GM23338 (cell line): ENCODE measurements at regions not wholly inside any gene's neighbourhood (a gene's known extent, or its start where the extent isn't known, plus 50 kb on each side); places are given as distances from the start of the nearest gene placed in this dataset.
"Not testable (repeated sequence)": the region's sequence is repeated elsewhere in the genome, so short reads cannot be mapped to it uniquely, and the experiment has no call there.

Experiments used
- ATAC-seq: fragments of 200-7000 bp; cut with Tn5 transposase; 3 replicates; pipeline ENCODE4 v1.9.1; 2020
- DNase-seq: peaks from one replicate; pipeline ENCODE4 v3.0.0-alpha.2; 2015; ENCODE audit warnings: low spot score
- H2AFZ ChIP-seq: fragments of 200-600 bp; sonication (generic); 2 replicates; pipeline ENCODE4 v1.8.0; 2016; ENCODE audit warnings: antibody characterized with exemption, mild to moderate bottlenecking, moderate library complexity
- H3F3A ChIP-seq: fragments of 200-600 bp; sonication (generic); replicated peaks from 2 replicates; pipeline ENCODE4 v1.8.0; 2017; ENCODE audit warnings: antibody characterized with exemption, mixed run types, low read depth
- H3K27ac ChIP-seq: fragments of 200-600 bp; sonication (generic); 2 replicates; pipeline ENCODE4 v1.6.1; 2016; ENCODE audit warnings: low read depth
- H3K27me3 ChIP-seq: fragments of 200-600 bp; sonication (generic); 2 replicates; pipeline ENCODE4 v1.8.0; 2016; ENCODE audit warnings: mild to moderate bottlenecking, mixed run types, moderate library complexity; ENCODE audit not compliant: insufficient read depth
- H3K36me3 ChIP-seq: fragments of 200-600 bp; sonication (generic); 2 replicates; pipeline ENCODE4 v1.8.0; 2016; ENCODE audit warnings: mild to moderate bottlenecking; ENCODE audit not compliant: insufficient read depth
- H3K4me1 ChIP-seq: fragments of 200-600 bp; sonication (generic); 2 replicates; pipeline ENCODE4 v1.8.0; 2016; ENCODE audit warnings: mild to moderate bottlenecking, moderate library complexity; ENCODE audit not compliant: insufficient read depth
- H3K4me2 ChIP-seq: fragments of 200-600 bp; sonication (generic); 2 replicates; pipeline ENCODE4 v1.7.1; 2017; ENCODE audit warnings: mixed run types
- H3K4me3 ChIP-seq: fragments of 200-600 bp; sonication (generic); 2 replicates; pipeline ENCODE4 v1.6.1; 2016; ENCODE audit warnings: mixed run types
- H3K79me2 ChIP-seq: fragments of 200-600 bp; sonication (generic); replicated peaks from 2 replicates; pipeline ENCODE4 v1.8.0; 2017; ENCODE audit warnings: mild to moderate bottlenecking; ENCODE audit not compliant: insufficient read depth
- H3K9me2 ChIP-seq: fragments of 200-600 bp; sonication (generic); 2 replicates; pipeline ENCODE4 v1.8.0; 2017; ENCODE audit not compliant: insufficient read depth
- H4K20me1 ChIP-seq: fragments of 200-600 bp; sonication (generic); replicated peaks from 2 replicates; pipeline ENCODE4 v1.8.0; 2017; ENCODE audit warnings: mild to moderate bottlenecking; ENCODE audit not compliant: insufficient read depth
- H3K27ac Mint-ChIP-seq: 2 replicates; pipeline ENCODE4 v1.8.0; 2020; ENCODE audit warnings: inconsistent platforms, mild to moderate bottlenecking, moderate library complexity, mixed read lengths
- H3K27me3 Mint-ChIP-seq: 3 replicates; pipeline ENCODE4 v1.8.0; 2022; ENCODE audit warnings: low read depth, mild to moderate bottlenecking, moderate library complexity, mixed read lengths, inconsistent platforms; ENCODE audit not compliant: insufficient read depth, poor library complexity
- H3K36me3 Mint-ChIP-seq: 3 replicates; pipeline ENCODE4 v1.8.0; 2021; ENCODE audit warnings: low read depth, mild to moderate bottlenecking, inconsistent platforms, moderate library complexity, mixed read lengths
- H3K4me1 Mint-ChIP-seq: 3 replicates; pipeline ENCODE4 v1.8.0; 2020; ENCODE audit warnings: mild to moderate bottlenecking, inconsistent platforms, mixed read lengths
- H3K4me3 Mint-ChIP-seq: 3 replicates; pipeline ENCODE4 v1.8.0; 2021; ENCODE audit warnings: moderate library complexity, mild to moderate bottlenecking, inconsistent platforms, mixed read lengths
- H3K9me3 Mint-ChIP-seq: 3 replicates; pipeline ENCODE4 v1.8.0; 2020; ENCODE audit warnings: moderate library complexity, mild to moderate bottlenecking, inconsistent platforms, mixed read lengths
- POLR2AphosphoS5 ChIP-seq: IDR thresholded peaks from 2 replicates; pipeline ENCODE4 v1.6.1; 2016; ENCODE audit warnings: antibody characterized with exemption, low read depth
- REST ChIP-seq: IDR thresholded peaks from one replicate; pipeline ENCODE4 v1.6.1; 2018; ENCODE audit warnings: antibody characterized with exemption; ENCODE audit not compliant: unreplicated experiment
- ZNF331 ChIP-seq: fragments of 250-450 bp; sonication (Bioruptor Pico); IDR thresholded peaks from 2 replicates; pipeline ENCODE4 v1.5.0; 2020; ENCODE audit warnings: low read depth, mild to moderate bottlenecking, moderate library complexity
- TF ChIP-seq, protein P1 (sequence below): IDR thresholded peaks from 2 replicates; pipeline ENCODE4 v1.6.1; 2016; ENCODE audit warnings: antibody characterized with exemption
- TF ChIP-seq, protein P2 (sequence below): fragments of 250-450 bp; sonication (Bioruptor Pico); IDR thresholded peaks from 2 replicates; pipeline ENCODE4 v1.5.0; 2020; ENCODE audit warnings: mild to moderate bottlenecking, moderate library complexity

DNA sequence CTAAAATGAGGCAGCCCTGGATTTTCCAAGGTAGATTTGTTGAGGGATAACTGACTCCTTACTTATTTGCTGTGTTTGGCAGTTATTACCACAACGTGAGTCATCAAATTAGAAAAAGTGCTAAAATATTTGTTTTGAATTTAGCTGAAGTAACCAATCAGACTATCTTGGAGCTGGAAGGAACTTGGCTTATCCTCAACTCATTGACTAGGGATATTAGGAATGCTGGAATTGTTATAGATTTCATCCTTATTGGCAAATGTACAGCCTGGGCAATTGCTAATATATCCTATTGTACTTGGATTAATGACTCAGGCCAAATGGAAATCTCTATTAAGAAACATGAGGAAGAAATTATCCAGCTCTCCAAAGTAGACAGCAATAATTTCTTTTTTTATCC, 1189.0 kb upstream of the LRRN3 start:
- no peaks in the 10 kb centered on the region for H3K79me2 ChIP-seq
- no peak overlapping the region for H3K4me2 ChIP-seq
- TF ChIP-seq ZNF331: no peak
- peaks cover 10% of the 10 kb centered on the region for H3K9me3 Mint-ChIP-seq
- H3K4me1 ChIP-seq: no peaks in the 10 kb centered on the region
- H3K9me2 ChIP-seq: 0 out of 2 replicates have a peak, but pooled peaks cover 4% of the 10 kb centered on the region
- H3K4me3 Mint-ChIP-seq: no peak overlapping the region
- no peak for ATAC-seq
- H3F3A ChIP-seq: no peaks in the 10 kb centered on the region
- no peaks in the 10 kb centered on the region for H3K27me3 ChIP-seq
- no peak overlapping the region for H2AFZ ChIP-seq
- H3K36me3 ChIP-seq: no peaks in the 10 kb centered on the region
- H3K27ac ChIP-seq: no peak overlapping the region
- H4K20me1 ChIP-seq: no peaks in the 10 kb centered on the region
- H3K36me3 Mint-ChIP-seq: peaks cover 7% of the 10 kb centered on the region; the same call in 2 of the 3 replicates
- no peaks in the 10 kb centered on the region for H3K4me1 Mint-ChIP-seq
- no peak for DNase-seq
- no peaks in the 10 kb centered on the region for H3K27me3 Mint-ChIP-seq
- no peak overlapping the region for H3K4me3 ChIP-seq
- no peak overlapping the region for H3K27ac Mint-ChIP-seq

- H3K27ac Mint-ChIP-seq, H3F3A ChIP-seq, H3K4me1 Mint-ChIP-seq, H3K4me1 ChIP-seq, H2AFZ ChIP-seq, H3K36me3 ChIP-seq, H3K27me3 Mint-ChIP-seq, H3K4me3 Mint-ChIP-seq, H4K20me1 ChIP-seq, H3K27ac ChIP-seq, H3K9me2 ChIP-seq, ATAC-seq, H3K4me2 ChIP-seq, H3K4me3 ChIP-seq, H3K27me3 ChIP-seq, DNase-seq, H3K79me2 ChIP-seq: not testable (repeated sequence)
- Mint-ChIP-seq H3K36me3 (peaks cover 18% of the 10 kb centered on the region; the same call in 2 of the 3 replicates), H3K9me3 (peaks cover 31% of the 10 kb centered on the region)
Measured at GRCh38 chr7:109905368-109906065, 1185.4 kb upstream of the LRRN3 start.

GRCh38 chr7:109915670-109916069, 1175.3 kb upstream of the LRRN3 start:
- Mint-ChIP-seq H3K4me3 (no peak overlapping the region), H3K36me3 (peaks cover 1% of the 10 kb centered on the region; the same call in 2 of the 3 replicates), H3K27me3 (no peaks in the 10 kb centered on the region), H3K4me1 (no peaks in the 10 kb centered on the region), H3K27ac (no peak overlapping the region), H3K9me3 (peaks cover 14% of the 10 kb centered on the region)
- no peak overlapping the region for H3K4me2 ChIP-seq
- DNase-seq (no peak), ATAC-seq (no peak)
- H2AFZ ChIP-seq: no peak overlapping the region
- H3K27me3 ChIP-seq: no peaks in the 10 kb centered on the region
- H3K36me3 ChIP-seq: no peaks in the 10 kb centered on the region
- H3K4me1 ChIP-seq: no peaks in the 10 kb centered on the region
- no peak overlapping the region for H3K4me3 ChIP-seq
- H3K9me2 ChIP-seq: no peaks in the 10 kb centered on the region
- no peaks in the 10 kb centered on the region for H4K20me1 ChIP-seq
- H3F3A ChIP-seq: no peaks in the 10 kb centered on the region
- no peaks in the 10 kb centered on the region for H3K79me2 ChIP-seq
- no peak overlapping the region for H3K27ac ChIP-seq
- TF ChIP-seq, protein P1, sequence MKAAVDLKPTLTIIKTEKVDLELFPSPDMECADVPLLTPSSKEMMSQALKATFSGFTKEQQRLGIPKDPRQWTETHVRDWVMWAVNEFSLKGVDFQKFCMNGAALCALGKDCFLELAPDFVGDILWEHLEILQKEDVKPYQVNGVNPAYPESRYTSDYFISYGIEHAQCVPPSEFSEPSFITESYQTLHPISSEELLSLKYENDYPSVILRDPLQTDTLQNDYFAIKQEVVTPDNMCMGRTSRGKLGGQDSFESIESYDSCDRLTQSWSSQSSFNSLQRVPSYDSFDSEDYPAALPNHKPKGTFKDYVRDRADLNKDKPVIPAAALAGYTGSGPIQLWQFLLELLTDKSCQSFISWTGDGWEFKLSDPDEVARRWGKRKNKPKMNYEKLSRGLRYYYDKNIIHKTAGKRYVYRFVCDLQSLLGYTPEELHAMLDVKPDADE: no peak
- TF ChIP-seq POLR2AphosphoS5 (no peak), REST (no peak)
- TF ChIP-seq, protein P2, sequence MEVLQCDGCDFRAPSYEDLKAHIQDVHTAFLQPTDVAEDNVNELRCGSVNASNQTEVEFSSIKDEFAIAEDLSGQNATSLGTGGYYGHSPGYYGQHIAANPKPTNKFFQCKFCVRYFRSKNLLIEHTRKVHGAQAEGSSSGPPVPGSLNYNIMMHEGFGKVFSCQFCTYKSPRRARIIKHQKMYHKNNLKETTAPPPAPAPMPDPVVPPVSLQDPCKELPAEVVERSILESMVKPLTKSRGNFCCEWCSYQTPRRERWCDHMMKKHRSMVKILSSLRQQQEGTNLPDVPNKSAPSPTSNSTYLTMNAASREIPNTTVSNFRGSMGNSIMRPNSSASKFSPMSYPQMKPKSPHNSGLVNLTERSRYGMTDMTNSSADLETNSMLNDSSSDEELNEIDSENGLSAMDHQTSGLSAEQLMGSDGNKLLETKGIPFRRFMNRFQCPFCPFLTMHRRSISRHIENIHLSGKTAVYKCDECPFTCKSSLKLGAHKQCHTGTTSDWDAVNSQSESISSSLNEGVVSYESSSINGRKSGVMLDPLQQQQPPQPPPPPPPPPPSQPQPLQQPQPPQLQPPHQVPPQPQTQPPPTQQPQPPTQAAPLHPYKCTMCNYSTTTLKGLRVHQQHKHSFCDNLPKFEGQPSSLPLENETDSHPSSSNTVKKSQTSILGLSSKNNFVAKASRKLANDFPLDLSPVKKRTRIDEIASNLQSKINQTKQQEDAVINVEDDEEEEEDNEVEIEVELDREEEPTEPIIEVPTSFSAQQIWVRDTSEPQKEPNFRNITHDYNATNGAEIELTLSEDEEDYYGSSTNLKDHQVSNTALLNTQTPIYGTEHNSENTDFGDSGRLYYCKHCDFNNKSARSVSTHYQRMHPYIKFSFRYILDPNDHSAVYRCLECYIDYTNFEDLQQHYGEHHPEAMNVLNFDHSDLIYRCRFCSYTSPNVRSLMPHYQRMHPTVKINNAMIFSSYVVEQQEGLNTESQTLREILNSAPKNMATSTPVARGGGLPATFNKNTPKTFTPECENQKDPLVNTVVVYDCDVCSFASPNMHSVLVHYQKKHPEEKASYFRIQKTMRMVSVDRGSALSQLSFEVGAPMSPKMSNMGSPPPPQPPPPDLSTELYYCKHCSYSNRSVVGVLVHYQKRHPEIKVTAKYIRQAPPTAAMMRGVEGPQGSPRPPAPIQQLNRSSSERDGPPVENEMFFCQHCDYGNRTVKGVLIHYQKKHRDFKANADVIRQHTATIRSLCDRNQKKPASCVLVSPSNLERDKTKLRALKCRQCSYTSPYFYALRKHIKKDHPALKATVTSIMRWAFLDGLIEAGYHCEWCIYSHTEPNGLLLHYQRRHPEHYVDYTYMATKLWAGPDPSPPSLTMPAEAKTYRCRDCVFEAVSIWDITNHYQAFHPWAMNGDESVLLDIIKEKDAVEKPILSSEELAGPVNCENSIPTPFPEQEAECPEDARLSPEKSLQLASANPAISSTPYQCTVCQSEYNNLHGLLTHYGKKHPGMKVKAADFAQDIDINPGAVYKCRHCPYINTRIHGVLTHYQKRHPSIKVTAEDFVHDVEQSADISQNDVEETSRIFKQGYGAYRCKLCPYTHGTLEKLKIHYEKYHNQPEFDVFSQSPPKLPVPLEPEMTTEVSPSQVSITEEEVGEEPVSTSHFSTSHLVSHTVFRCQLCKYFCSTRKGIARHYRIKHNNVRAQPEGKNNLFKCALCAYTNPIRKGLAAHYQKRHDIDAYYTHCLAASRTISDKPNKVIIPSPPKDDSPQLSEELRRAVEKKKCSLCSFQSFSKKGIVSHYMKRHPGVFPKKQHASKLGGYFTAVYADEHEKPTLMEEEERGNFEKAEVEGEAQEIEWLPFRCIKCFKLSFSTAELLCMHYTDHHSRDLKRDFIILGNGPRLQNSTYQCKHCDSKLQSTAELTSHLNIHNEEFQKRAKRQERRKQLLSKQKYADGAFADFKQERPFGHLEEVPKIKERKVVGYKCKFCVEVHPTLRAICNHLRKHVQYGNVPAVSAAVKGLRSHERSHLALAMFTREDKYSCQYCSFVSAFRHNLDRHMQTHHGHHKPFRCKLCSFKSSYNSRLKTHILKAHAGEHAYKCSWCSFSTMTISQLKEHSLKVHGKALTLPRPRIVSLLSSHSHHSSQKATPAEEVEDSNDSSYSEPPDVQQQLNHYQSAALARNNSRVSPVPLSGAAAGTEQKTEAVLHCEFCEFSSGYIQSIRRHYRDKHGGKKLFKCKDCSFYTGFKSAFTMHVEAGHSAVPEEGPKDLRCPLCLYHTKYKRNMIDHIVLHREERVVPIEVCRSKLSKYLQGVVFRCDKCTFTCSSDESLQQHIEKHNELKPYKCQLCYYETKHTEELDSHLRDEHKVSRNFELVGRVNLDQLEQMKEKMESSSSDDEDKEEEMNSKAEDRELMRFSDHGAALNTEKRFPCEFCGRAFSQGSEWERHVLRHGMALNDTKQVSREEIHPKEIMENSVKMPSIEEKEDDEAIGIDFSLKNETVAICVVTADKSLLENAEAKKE (CRISPR knock-in tag): no peak
